Psoas muscle (tissue), 7 donors: ENCODE measurements at regions not wholly inside any gene's neighbourhood (a gene's known extent, or its start where the extent isn't known, plus 50 kb on each side); places are given as distances from the start of the nearest gene placed in this dataset.

Experiments
- ATAC-seq, 4 donors: fragments of 200-7000 bp; cut with Tn5 transposase; one replicate each; pipeline ENCODE4 v1.9.1; 2020; ENCODE audit warnings: moderate library complexity in 3 of 4, mild to moderate bottlenecking in 2 of 4
- DNase-seq, 2 donors: peaks; one replicate each; pipeline ENCODE4 v3.0.0-alpha.2; 2020
- H3K27ac ChIP-seq: fragments of 200-600 bp; one replicate; pipeline ENCODE4 v1.8.0; 2022
- H3K27me3 ChIP-seq, 3 donors: fragments of 200-600 bp in 1 of 3; one replicate each; pipeline versions ENCODE4 v1.6.1 to v1.8.0; 2013 to 2022; ENCODE audit warnings: low read length in 2 of 3, mild to moderate bottlenecking in 2 of 3, moderate library complexity in 1 of 3; ENCODE audit not compliant: insufficient read depth in 3 of 3
- H3K36me3 ChIP-seq, 2 donors: fragments of 200-600 bp in 1 of 2; one replicate each; pipeline versions ENCODE4 v1.6.1 to v1.8.0; 2013 to 2022; ENCODE audit warnings: low read depth in 1 of 2, mild to moderate bottlenecking in 1 of 2, moderate library complexity in 1 of 2; ENCODE audit not compliant: insufficient read depth in 1 of 2
- H3K4me1 ChIP-seq: fragments of 200-600 bp; one replicate; pipeline ENCODE4 v1.8.0; 2022
- H3K4me3 ChIP-seq: fragments of 200-600 bp; one replicate; pipeline ENCODE4 v1.8.0; 2022; ENCODE audit warnings: mild to moderate bottlenecking
- H3K9me3 ChIP-seq: fragments of 200-600 bp; one replicate; pipeline ENCODE4 v1.8.0; 2022
- CTCF ChIP-seq: fragments of 200-600 bp; IDR thresholded peaks from one replicate; pipeline ENCODE4 v1.8.0; 2022; ENCODE audit warnings: antibody characterized with exemption
- WGBS, 3 donors: extraction: QIAGEN DNeasy Blood & Tissue Kit; methylation state at CpG; one replicate each; pipeline versions ENCODE4 v1.1.6 to v1.1.7; 2013; 5-methylcytosine and 5-hydroxymethylcytosine counted together
- intact Hi-C, 2 donors: fragments of 100-400 bp; cut with DNase I; formaldehyde crosslinking; loops; one replicate each; pipeline versions ENCODE4 v1.11.0 to v1.14.2; 2022
- donor health status: healthy with polysubstance abuse.
- donor health status: DM: no; HTN: no; CAD: no; lungs with moderate emphysema.
- donor health status: Bipolar disorder and iron deficiency.
- donor health status: healthy.
- donor health status: DM: yes; HTN: yes; CAD: no.
- donor health status: DM: no; HTN: no; CAD: no.
- donor health status: DM: yes; HTN: yes; CAD: no.

GRCh38 chr3:159669766-159670165, 318.9 kb upstream of the IL12A start:
- Histone ChIP-seq H3K36me3 (no peaks in the 10 kb centered on the region), H3K27me3 (no peaks in the 10 kb centered on the region), H3K4me1 (no peaks in the 10 kb centered on the region), H3K9me3 (no peaks in the 10 kb centered on the region), H3K4me3 (no peak overlapping the region), H3K27ac (peak overlapping the region; percentile 6)
- intact Hi-C loops: no loop called here
- DNase-seq (no peak), ATAC-seq (no peak)
- no peak for TF ChIP-seq CTCF
- WGBS, 3 donors: 76 to 80% (median 76%) methylated on average over 6 of the region's 6 CpGs

- H3K4me1 ChIP-seq: no peaks in the 10 kb centered on the region
- DNase-seq (no peak), ATAC-seq (no peak)
- WGBS, 3 donors: 92 to 93% (median 92%) methylated on average over 5 of the region's 5 CpGs
- H3K4me3 ChIP-seq: no peak overlapping the region
- intact Hi-C loops: no loop called here
- no peak for TF ChIP-seq CTCF
- no peak overlapping the region for H3K27ac ChIP-seq
- no peaks in the 10 kb centered on the region for H3K27me3 ChIP-seq
- no peaks in the 10 kb centered on the region for H3K36me3 ChIP-seq
- H3K9me3 ChIP-seq: no peaks in the 10 kb centered on the region
These were observed 315.6 kb upstream of the IL12A start for GRCh38 chr3:159672728-159673688.

GRCh38 chr3:159674583-159674982, 314.1 kb upstream of the IL12A start:
- Histone ChIP-seq H3K27me3 (no peaks in the 10 kb centered on the region), H3K4me1 (no peaks in the 10 kb centered on the region), H3K27ac (no peak overlapping the region), H3K9me3 (no peaks in the 10 kb centered on the region), H3K36me3 (no peaks in the 10 kb centered on the region), H3K4me3 (no peak overlapping the region)
- TF ChIP-seq CTCF: no peak
- ATAC-seq (no peak), DNase-seq (no peak)
- intact Hi-C loops: no loop called here
- WGBS, 3 donors: 87 to 91% (median 89%) methylated on average over 2 of the region's 2 CpGs

- Histone ChIP-seq H3K4me3 (no peak overlapping the region), H3K9me3 (no peaks in the 10 kb centered on the region), H3K27ac (no peak overlapping the region), H3K4me1 (no peaks in the 10 kb centered on the region), H3K36me3 (no peaks in the 10 kb centered on the region), H3K27me3 (no peaks in the 10 kb centered on the region)
- peak in 2 of 4 donors; percentile 40 to 46 for ATAC-seq
- TF ChIP-seq CTCF: no peak
- intact Hi-C loops: no loop called here
- DNase-seq: no peak
- WGBS, 3 donors: 51 to 79% (median 59%) methylated on average over 4 of the region's 4 CpGs
These were observed 313.4 kb upstream of the IL12A start for GRCh38 chr3:159675285-159675684.
